Endothelial cell of umbilical vein (primary cell): ENCODE measurements at regions not wholly inside any gene's neighbourhood (a gene's known extent, or its start where the extent isn't known, plus 50 kb on each side); places are given as distances from the start of the nearest gene placed in this dataset.

Source experiments
- BruUV-seq: library from RNA; stranded (reverse); fragments of 400-500 nt; replicated peaks from 2 replicates; lab custom pipeline; 2021; lab: Mats Ljungman, UMichigan
- CTCF ChIA-PET: fragments of 300-600, 350-600 bp; sonication (Branson Sonifier 250); formaldehyde crosslinking; loops from one replicate; lab custom pipeline; 2021; ENCODE audit warnings: antibody characterized with exemption, inconsistent platforms; lab: Charles Lee
- POLR2A ChIA-PET: fragments of 300-600, 350-600 bp; sonication (Branson Sonifier 250); formaldehyde crosslinking; loops from one replicate; lab custom pipeline; 2021; ENCODE audit warnings: antibody characterized with exemption, inconsistent platforms; lab: Charles Lee
- DNase-seq: peaks from one replicate; pipeline ENCODE4 v3.0.0-alpha.2; 2011; ENCODE audit warnings: low read depth, low spot score
- FAIRE-seq: peaks from 2 replicates; lab custom pipeline; 2011; peaks lifted over from hg19 to GRCh38; lab: Jason Lieb, UNC
- H2AFZ ChIP-seq: 2 replicates; pipeline ENCODE4 v1.6.0; 2012; ENCODE audit warnings: low read depth, low read length, control low read depth, inconsistent platforms
- H3K27ac ChIP-seq: 2 replicates; pipeline ENCODE4 v1.5.1; 2011; ENCODE audit warnings: low read depth, mild to moderate bottlenecking, control low read depth, low read length, moderate library complexity; ENCODE audit not compliant: insufficient read depth
- H3K27me3 ChIP-seq, 2 experiments: 2 replicates each; pipeline versions ENCODE4 v1.6.0 to v1.6.1; 2011; ENCODE audit warnings: low read length in 2 of 2, mixed read lengths in 1 of 2; ENCODE audit not compliant: control insufficient read depth in 2 of 2, insufficient read depth in 2 of 2
- H3K36me3 ChIP-seq, 2 experiments: 2 replicates in 1 of 2; 3 replicates in 1 of 2; pipeline ENCODE4 v1.5.1; 2011; ENCODE audit warnings: low read length in 2 of 2, mild to moderate bottlenecking in 1 of 2, moderate library complexity in 1 of 2; ENCODE audit not compliant: control insufficient read depth in 2 of 2, insufficient read depth in 2 of 2; ENCODE audit errors: extremely low read depth in 1 of 2
- H3K4me1 ChIP-seq: 3 replicates; pipeline ENCODE4 v1.5.1; 2011; ENCODE audit warnings: mild to moderate bottlenecking, low read length; ENCODE audit not compliant: control insufficient read depth, insufficient read depth; ENCODE audit errors: extremely low read depth
- H3K4me2 ChIP-seq: 2 replicates; pipeline ENCODE4 v1.6.1; 2011; ENCODE audit warnings: low read length, control low read depth, mixed read lengths; ENCODE audit not compliant: insufficient read depth
- H3K4me3 ChIP-seq, 3 experiments: fragments of 200-600 bp in 1 of 3; sonication (generic), shearing (Covaris generic) in 1 of 3; replicated peaks in 1 of 3; 2 replicates each; pipeline ENCODE4 v1.5.1; 2011 to 2016; ENCODE audit warnings: control low read depth in 3 of 3, low read length in 3 of 3, mild to moderate bottlenecking in 2 of 3, inconsistent platforms in 1 of 3, low read depth in 1 of 3, moderate library complexity in 1 of 3; ENCODE audit not compliant: insufficient read depth in 1 of 3
- H3K79me2 ChIP-seq: 2 replicates; pipeline ENCODE4 v1.6.0; 2012; ENCODE audit warnings: low read length, inconsistent platforms; ENCODE audit not compliant: control insufficient read depth, insufficient read depth
- H3K9ac ChIP-seq: replicated peaks from 2 replicates; pipeline ENCODE3; 2011; ENCODE audit warnings: low read length, control low read depth; ENCODE audit not compliant: insufficient read depth; ENCODE audit errors: extremely low read depth
- H3K9me1 ChIP-seq: replicated peaks from 3 replicates; pipeline ENCODE4 v1.6.0; 2011; ENCODE audit warnings: mild to moderate bottlenecking, low read length; ENCODE audit not compliant: control insufficient read depth, insufficient read depth; ENCODE audit errors: extremely low read depth
- H3K9me3 ChIP-seq: replicated peaks from 2 replicates; pipeline ENCODE4 v1.5.1; 2012; ENCODE audit warnings: low read length, inconsistent platforms; ENCODE audit not compliant: control insufficient read depth, insufficient read depth
- H4K20me1 ChIP-seq: replicated peaks from 2 replicates; pipeline ENCODE3; 2011; ENCODE audit warnings: mild to moderate bottlenecking, low read length; ENCODE audit not compliant: control insufficient read depth, insufficient read depth; ENCODE audit errors: extremely low read depth
- EZH2 ChIP-seq: IDR thresholded peaks from 2 replicates; pipeline ENCODE4 v1.6.1; 2012; ENCODE audit warnings: borderline replicate concordance, low read depth, mild to moderate bottlenecking, moderate library complexity, low read length, inconsistent platforms; ENCODE audit not compliant: severe bottlenecking
- FOS ChIP-seq: IDR thresholded peaks from 2 replicates; pipeline ENCODE4 v1.6.1; 2011; ENCODE audit warnings: mild to moderate bottlenecking, low read length, moderate library complexity, borderline replicate concordance; ENCODE audit not compliant: insufficient read depth
- GATA2 ChIP-seq: IDR thresholded peaks from 2 replicates; pipeline ENCODE4 v1.7.0; 2011; ENCODE audit warnings: low read depth, mild to moderate bottlenecking, moderate library complexity, mixed read lengths, low read length; ENCODE audit not compliant: insufficient read length, insufficient read depth
- JUN ChIP-seq: IDR thresholded peaks from 2 replicates; pipeline ENCODE4 v1.6.1; 2011; ENCODE audit warnings: borderline replicate concordance, low read depth; ENCODE audit not compliant: insufficient read length, insufficient read depth
- MYC ChIP-seq: IDR thresholded peaks from one replicate; pipeline ENCODE4 v1.6.1; 2011; ENCODE audit warnings: mild to moderate bottlenecking, low read depth, low read length
- POLR2A ChIP-seq: IDR thresholded peaks from 2 replicates; pipeline ENCODE4 v1.6.1; 2012; ENCODE audit warnings: low read depth, mild to moderate bottlenecking, control low read depth, low read length
- POLR2AphosphoS5 ChIP-seq: IDR thresholded peaks from 2 replicates; pipeline ENCODE4 v1.6.1; 2012; ENCODE audit warnings: low read depth, mild to moderate bottlenecking, control low read depth, low read length, moderate library complexity; ENCODE audit not compliant: insufficient read depth
- dilution Hi-C: fragments of 300-500 bp; cut with MboI; formaldehyde crosslinking; loops from one replicate; pipeline ENCODE4 v1.15.0; 2019; ENCODE audit warnings: low sequenced_read_pairs; ENCODE audit not compliant: extremely low pct_ligation_motif_present
- intact Hi-C: fragments of 100-400 bp; cut with micrococcal nuclease; formaldehyde crosslinking; loops from one replicate; pipeline ENCODE4 v1.10.0; 2022
- TF ChIP-seq, protein P1 (sequence below): IDR thresholded peaks from 2 replicates; pipeline ENCODE4 v1.6.1; 2011; ENCODE audit not compliant: insufficient read depth, insufficient read length
- TF ChIP-seq, protein P2 (sequence below), 2 donors: IDR thresholded peaks; 1 replicate in 1 of 2; 2 replicates in 1 of 2; pipeline ENCODE4 v1.5.1; 2011; ENCODE audit warnings: low read length in 2 of 2, mild to moderate bottlenecking in 2 of 2, moderate library complexity in 2 of 2, control low read depth in 1 of 2, inconsistent platforms in 1 of 2, low read depth in 1 of 2; ENCODE audit not compliant: insufficient read depth in 1 of 2; ENCODE audit errors: extremely low read depth in 1 of 2

DNA sequence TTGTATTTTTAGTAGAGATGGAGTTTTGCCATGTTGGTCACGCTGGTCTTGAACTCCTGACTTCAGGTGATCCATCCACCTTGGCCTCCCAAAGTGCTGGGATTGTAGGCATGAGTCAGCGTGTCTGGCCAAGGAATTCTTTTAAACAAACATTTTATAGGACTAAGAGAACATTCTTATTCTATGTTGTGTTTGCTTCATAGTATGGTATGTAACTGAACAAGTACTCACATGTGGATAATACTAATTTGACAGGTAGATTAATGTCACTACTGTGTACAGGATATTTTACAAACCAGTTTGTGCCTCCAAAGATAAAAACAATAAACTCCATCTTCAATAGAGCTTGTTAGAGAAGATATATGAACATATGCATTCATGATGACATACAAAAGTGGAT, 1353.4 kb downstream of the PCDH7 start:
- no peak for DNase-seq
- ChIA-PET CTCF (no interaction called here), POLR2A (no interaction called here)
- intact Hi-C loops: no loop called here
- no peak overlapping the region for H3K27ac ChIP-seq
- BruUV-seq: no TSS peak
- no peaks in the 10 kb centered on the region for H3K36me3 ChIP-seq
- H3K9ac ChIP-seq: no peak overlapping the region
- H3K4me2 ChIP-seq: no peak overlapping the region
- TF ChIP-seq EZH2: no peak
- TF ChIP-seq, protein P1, sequence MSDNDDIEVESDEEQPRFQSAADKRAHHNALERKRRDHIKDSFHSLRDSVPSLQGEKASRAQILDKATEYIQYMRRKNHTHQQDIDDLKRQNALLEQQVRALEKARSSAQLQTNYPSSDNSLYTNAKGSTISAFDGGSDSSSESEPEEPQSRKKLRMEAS: no peak
- no peak for TF ChIP-seq FOS
- TF ChIP-seq POLR2AphosphoS5: no peak
- TF ChIP-seq, protein P2, sequence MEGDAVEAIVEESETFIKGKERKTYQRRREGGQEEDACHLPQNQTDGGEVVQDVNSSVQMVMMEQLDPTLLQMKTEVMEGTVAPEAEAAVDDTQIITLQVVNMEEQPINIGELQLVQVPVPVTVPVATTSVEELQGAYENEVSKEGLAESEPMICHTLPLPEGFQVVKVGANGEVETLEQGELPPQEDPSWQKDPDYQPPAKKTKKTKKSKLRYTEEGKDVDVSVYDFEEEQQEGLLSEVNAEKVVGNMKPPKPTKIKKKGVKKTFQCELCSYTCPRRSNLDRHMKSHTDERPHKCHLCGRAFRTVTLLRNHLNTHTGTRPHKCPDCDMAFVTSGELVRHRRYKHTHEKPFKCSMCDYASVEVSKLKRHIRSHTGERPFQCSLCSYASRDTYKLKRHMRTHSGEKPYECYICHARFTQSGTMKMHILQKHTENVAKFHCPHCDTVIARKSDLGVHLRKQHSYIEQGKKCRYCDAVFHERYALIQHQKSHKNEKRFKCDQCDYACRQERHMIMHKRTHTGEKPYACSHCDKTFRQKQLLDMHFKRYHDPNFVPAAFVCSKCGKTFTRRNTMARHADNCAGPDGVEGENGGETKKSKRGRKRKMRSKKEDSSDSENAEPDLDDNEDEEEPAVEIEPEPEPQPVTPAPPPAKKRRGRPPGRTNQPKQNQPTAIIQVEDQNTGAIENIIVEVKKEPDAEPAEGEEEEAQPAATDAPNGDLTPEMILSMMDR (IDR thresholded peaks at IDR 0.05; ENCODE audit: extremely low read depth in 1 of 2, insufficient read depth in 1 of 2, low read depth in 1 of 2, low read length in 2 of 2): no peak
- no peaks in the 10 kb centered on the region for H3K4me1 ChIP-seq
- no peak for FAIRE-seq
- H3K4me3 ChIP-seq: no peak overlapping the region
- no peaks in the 10 kb centered on the region for H3K9me1 ChIP-seq
- H4K20me1 ChIP-seq: no peaks in the 10 kb centered on the region
- dilution Hi-C loops: no loop called here
- no peak overlapping the region for H2AFZ ChIP-seq
- H3K9me3 ChIP-seq: no peaks in the 10 kb centered on the region
- H3K79me2 ChIP-seq: no peaks in the 10 kb centered on the region
- H3K27me3 ChIP-seq: no peaks in the 10 kb centered on the region

DNA sequence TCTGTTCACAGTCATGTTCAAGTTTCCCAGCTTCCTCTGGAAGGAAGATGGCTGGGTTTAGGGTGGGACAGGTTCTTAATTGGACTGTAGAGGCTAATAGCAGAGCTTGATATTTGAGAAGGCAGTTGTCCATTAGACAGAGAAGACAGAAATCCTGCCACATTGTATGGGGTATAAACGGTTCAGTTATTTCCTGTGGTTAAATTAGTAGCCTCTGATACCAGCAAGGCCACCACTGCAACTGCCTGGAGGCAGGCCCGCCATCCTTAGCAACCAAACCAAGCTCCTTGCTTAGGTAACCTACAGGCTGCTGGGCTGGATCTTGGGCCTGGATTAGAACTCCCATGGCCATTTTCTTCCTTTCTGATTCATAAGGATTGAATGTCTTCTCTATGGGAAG, 1367.0 kb downstream of the PCDH7 start:
- Histone ChIP-seq H3K4me1 (no peaks in the 10 kb centered on the region), H3K36me3 (no peaks in the 10 kb centered on the region), H2AFZ (no peak overlapping the region), H3K9me1 (no peaks in the 10 kb centered on the region), H3K27ac (no peak overlapping the region), H3K9ac (no peak overlapping the region), H3K9me3 (no peaks in the 10 kb centered on the region), H3K4me2 (no peak overlapping the region), H3K27me3 (no peaks in the 10 kb centered on the region), H3K4me3 (no peak overlapping the region), H3K79me2 (no peaks in the 10 kb centered on the region), H4K20me1 (no peaks in the 10 kb centered on the region)
- FAIRE-seq (no peak), DNase-seq (no peak)
- intact Hi-C loops (no loop called here), dilution Hi-C loops (no loop called here)
- TF ChIP-seq GATA2 (no peak), POLR2A (no peak), EZH2 (no peak), POLR2AphosphoS5 (no peak), MYC (no peak), JUN (no peak), FOS (no peak)
- TF ChIP-seq, protein P2 (IDR thresholded peaks at IDR 0.05; ENCODE audit: extremely low read depth in 1 of 2, insufficient read depth in 1 of 2, low read depth in 1 of 2, low read length in 2 of 2): no peak
- TF ChIP-seq, protein P1: no peak
- BruUV-seq: no TSS peak
- CTCF ChIA-PET: no interaction called here
- POLR2A ChIA-PET: no interaction called here
